ENCODE measurements at regions not wholly inside any gene's neighbourhood (a gene's known extent, or its start where the extent isn't known, plus 50 kb on each side); places are given as distances from the start of the nearest gene placed in this dataset.

- no peak for DNase-seq (ENCODE audit: low spot score)
Observed at GRCh38 chr3:22940285-22940684, 262.8 kb upstream of the UBE2E2 start.

GRCh38 chr3:22942981-22943380 lies 260.1 kb upstream of the UBE2E2 start:
- DNase-seq (ENCODE audit: low spot score): no peak

GRCh38 chr3:22947851-22948250 lies 255.3 kb upstream of the UBE2E2 start:
- DNase-seq (ENCODE audit: low spot score): no peak

- DNase-seq (ENCODE audit: low spot score): no peak
Observed at GRCh38 chr3:22951910-22952309, 251.2 kb upstream of the UBE2E2 start.

- DNase-seq (ENCODE audit: low spot score): no peak
Observed at GRCh38 chr3:22952860-22953259, 250.3 kb upstream of the UBE2E2 start.

- DNase-seq (ENCODE audit: low spot score): no peak
Observed at GRCh38 chr3:22959593-22959992, 243.5 kb upstream of the UBE2E2 start.

- DNase-seq (ENCODE audit: low spot score): no peak
Observed at GRCh38 chr3:22960105-22960984, 242.8 kb upstream of the UBE2E2 start.

- no peak for DNase-seq (ENCODE audit: low spot score)
Observed at GRCh38 chr3:22962244-22962643, 240.9 kb upstream of the UBE2E2 start.

GRCh38 chr3:22966349-22966748 lies 236.8 kb upstream of the UBE2E2 start:
- no peak for DNase-seq (ENCODE audit: low spot score)

- no peak for DNase-seq (ENCODE audit: low spot score)
Observed at GRCh38 chr3:22969276-22969675, 233.9 kb upstream of the UBE2E2 start.

GRCh38 chr3:22971497-22971896 lies 231.6 kb upstream of the UBE2E2 start:
- no peak for DNase-seq (ENCODE audit: low spot score)

GRCh38 chr3:22977042-22977441 lies 226.1 kb upstream of the UBE2E2 start:
- DNase-seq (ENCODE audit: low spot score): no peak

- DNase-seq (ENCODE audit: low spot score): no peak
Observed at GRCh38 chr3:22977650-22978289, 225.4 kb upstream of the UBE2E2 start.

- no peak for DNase-seq (ENCODE audit: low spot score)
Observed at GRCh38 chr3:22979581-22979980, 223.5 kb upstream of the UBE2E2 start.

GRCh38 chr3:22980346-22980745 lies 222.8 kb upstream of the UBE2E2 start:
- no peak for DNase-seq (ENCODE audit: low spot score)

- no peak for DNase-seq (ENCODE audit: low spot score)
Observed at GRCh38 chr3:22981166-22981565, 222.0 kb upstream of the UBE2E2 start.

- DNase-seq (ENCODE audit: low spot score): no peak
Observed at GRCh38 chr3:22981861-22982260, 221.3 kb upstream of the UBE2E2 start.

GRCh38 chr3:22982981-22983587 lies 220.0 kb upstream of the UBE2E2 start:
- DNase-seq (ENCODE audit: low spot score): no peak

- no peak for DNase-seq (ENCODE audit: low spot score)
Observed at GRCh38 chr3:22986958-22987357, 216.2 kb upstream of the UBE2E2 start.

GRCh38 chr3:22988566-22988965 lies 214.6 kb upstream of the UBE2E2 start:
- no peak for DNase-seq (ENCODE audit: low spot score)

- no peak for DNase-seq (ENCODE audit: low spot score)
Observed at GRCh38 chr3:22989716-22990115, 213.4 kb upstream of the UBE2E2 start.

- DNase-seq (ENCODE audit: low spot score): no peak
Observed at GRCh38 chr3:22990291-22991200, 212.6 kb upstream of the UBE2E2 start.
